SK-N-SH treated with all-trans-retinoic acid at 6 μM for 48 hours (cell line): ENCODE measurements at regions not wholly inside any gene's neighbourhood (a gene's known extent, or its start where the extent isn't known, plus 50 kb on each side); places are given as distances from the start of the nearest gene placed in this dataset.

ENCODE experiments used
- ATAC-seq: fragments of 200-7000 bp; cut with Tn5 transposase; 3 replicates; pipeline ENCODE4 v1.9.1; 2020; ENCODE audit warnings: mild to moderate bottlenecking, moderate library complexity
- BACH2 ChIP-seq: fragments of 250-450 bp; sonication (Bioruptor Pico); IDR thresholded peaks from 2 replicates; pipeline ENCODE4 v1.9.0; 2021; ENCODE audit warnings: mild to moderate bottlenecking, borderline replicate concordance
- CSDC2 ChIP-seq: fragments of 250-450 bp; sonication (Bioruptor Pico); IDR thresholded peaks from 2 replicates; pipeline ENCODE4 v1.5.0; 2020; ENCODE audit warnings: mild to moderate bottlenecking, moderate library complexity
- ESRRG ChIP-seq: fragments of 250-450 bp; sonication (Bioruptor Pico); IDR thresholded peaks from 2 replicates; pipeline ENCODE4 v1.6.1; 2021; ENCODE audit warnings: mild to moderate bottlenecking
- GLIS3 ChIP-seq: fragments of 250-450 bp; sonication (Bioruptor Pico); IDR thresholded peaks from 2 replicates; pipeline ENCODE4 v1.5.0; 2020; ENCODE audit warnings: mild to moderate bottlenecking, moderate library complexity
- ISL1 ChIP-seq: fragments of 250-450 bp; sonication (Bioruptor Pico); IDR thresholded peaks from 2 replicates; pipeline ENCODE4 v2.1.2; 2022; ENCODE audit warnings: mild to moderate bottlenecking, moderate library complexity
- OSR1 ChIP-seq: fragments of 250-450 bp; sonication (Bioruptor Pico); IDR thresholded peaks from 2 replicates; pipeline ENCODE4 v1.8.0; 2022; ENCODE audit warnings: moderate library complexity, mild to moderate bottlenecking, inconsistent platforms
- PPARA ChIP-seq: fragments of 250-450 bp; sonication (Bioruptor Pico); IDR thresholded peaks from 2 replicates; pipeline ENCODE4 v1.5.0; 2020; ENCODE audit warnings: mild to moderate bottlenecking, borderline replicate concordance
- RARB ChIP-seq: fragments of 250-450 bp; sonication (Bioruptor Pico); IDR thresholded peaks from 2 replicates; pipeline ENCODE4 v1.8.0; 2021; ENCODE audit warnings: mild to moderate bottlenecking, moderate library complexity
- SNAI2 ChIP-seq: fragments of 250-450 bp; sonication (Bioruptor Pico); IDR thresholded peaks from 2 replicates; pipeline ENCODE4 v1.5.0; 2020; ENCODE audit warnings: mild to moderate bottlenecking, moderate library complexity
- TCF4 ChIP-seq: fragments of 250-450 bp; sonication (Bioruptor Pico); IDR thresholded peaks from 2 replicates; pipeline ENCODE4 v1.8.0; 2021; ENCODE audit warnings: mild to moderate bottlenecking, moderate library complexity, borderline replicate concordance
- TOX ChIP-seq: fragments of 250-450 bp; sonication (Bioruptor Pico); IDR thresholded peaks from 2 replicates; pipeline ENCODE4 v1.8.0; 2021; ENCODE audit warnings: mild to moderate bottlenecking, moderate library complexity, borderline replicate concordance
- ZC3H10 ChIP-seq: fragments of 250-450 bp; sonication (Bioruptor Pico); IDR thresholded peaks from 2 replicates; pipeline ENCODE4 v1.5.1; 2021; ENCODE audit warnings: mild to moderate bottlenecking, moderate library complexity
- ZNF565 ChIP-seq: fragments of 450-650 bp; formaldehyde crosslinking; conservative IDR thresholded peaks from 2 replicates; pipeline ENCODE4 v1.5.0; 2020; ENCODE audit warnings: low read depth, mild to moderate bottlenecking, moderate library complexity
- ZNF70 ChIP-seq: fragments of 450-650 bp; formaldehyde crosslinking; IDR thresholded peaks from 2 replicates; pipeline ENCODE4 v1.5.0; 2020; ENCODE audit warnings: mild to moderate bottlenecking, moderate library complexity
- ZNF8 ChIP-seq: fragments of 450-650 bp; formaldehyde crosslinking; IDR thresholded peaks from 2 replicates; pipeline ENCODE4 v1.5.0; 2020; ENCODE audit warnings: mild to moderate bottlenecking, moderate library complexity
- TF ChIP-seq, protein P1 (sequence below): fragments of 250-450 bp; sonication (Bioruptor Pico); IDR thresholded peaks from 2 replicates; pipeline ENCODE4 v1.8.0; 2020; ENCODE audit warnings: mild to moderate bottlenecking, moderate library complexity, borderline replicate concordance
- TF ChIP-seq, protein P2 (sequence below): fragments of 250-450 bp; sonication (Bioruptor Pico); IDR thresholded peaks from 2 replicates; pipeline ENCODE4 v1.5.1; 2021; ENCODE audit warnings: mild to moderate bottlenecking, moderate library complexity
- TF ChIP-seq, protein P3 (sequence below): fragments of 250-450 bp; sonication (Bioruptor Pico); IDR thresholded peaks from 2 replicates; pipeline ENCODE4 v1.5.1; 2020; ENCODE audit warnings: low read depth, mild to moderate bottlenecking, moderate library complexity
- TF ChIP-seq, protein P4 (sequence below): fragments of 250-450 bp; sonication (Bioruptor Pico); IDR thresholded peaks from 2 replicates; pipeline ENCODE4 v1.8.0; 2021; ENCODE audit warnings: low read depth, mild to moderate bottlenecking, moderate library complexity, borderline replicate concordance
- TF ChIP-seq, protein P5 (sequence below): fragments of 250-450 bp; sonication (Bioruptor Pico); IDR thresholded peaks from 2 replicates; pipeline ENCODE4 v1.5.0; 2020; ENCODE audit warnings: mild to moderate bottlenecking, moderate library complexity

DNA sequence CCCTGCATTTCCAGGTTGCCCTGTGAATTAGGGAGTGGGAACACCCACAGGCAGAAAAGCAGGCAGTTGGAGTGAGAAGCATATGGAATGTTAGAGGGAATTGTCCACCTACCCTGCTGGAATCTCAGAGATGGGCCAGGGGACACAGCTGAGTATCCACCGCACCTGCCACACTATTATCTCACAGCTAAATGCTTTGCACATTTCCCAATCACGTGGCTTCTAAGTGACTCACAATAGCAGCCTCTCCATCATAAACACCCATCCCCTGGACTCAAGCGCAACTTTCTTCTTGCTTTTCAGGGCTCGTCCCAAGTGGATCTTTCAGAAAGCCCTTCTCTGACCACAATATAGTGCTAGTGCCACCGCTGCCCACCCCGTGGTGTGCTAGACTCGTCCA lies 389.0 kb upstream of the LMCD1 start:
- no peak for ATAC-seq
- TF ChIP-seq ESRRG (no peak), TOX (CRISPR knock-in tag) (no peak), ZNF8 (no peak), OSR1 (CRISPR knock-in tag) (no peak), PPARA (CRISPR knock-in tag) (no peak)
- TF ChIP-seq, protein P1, sequence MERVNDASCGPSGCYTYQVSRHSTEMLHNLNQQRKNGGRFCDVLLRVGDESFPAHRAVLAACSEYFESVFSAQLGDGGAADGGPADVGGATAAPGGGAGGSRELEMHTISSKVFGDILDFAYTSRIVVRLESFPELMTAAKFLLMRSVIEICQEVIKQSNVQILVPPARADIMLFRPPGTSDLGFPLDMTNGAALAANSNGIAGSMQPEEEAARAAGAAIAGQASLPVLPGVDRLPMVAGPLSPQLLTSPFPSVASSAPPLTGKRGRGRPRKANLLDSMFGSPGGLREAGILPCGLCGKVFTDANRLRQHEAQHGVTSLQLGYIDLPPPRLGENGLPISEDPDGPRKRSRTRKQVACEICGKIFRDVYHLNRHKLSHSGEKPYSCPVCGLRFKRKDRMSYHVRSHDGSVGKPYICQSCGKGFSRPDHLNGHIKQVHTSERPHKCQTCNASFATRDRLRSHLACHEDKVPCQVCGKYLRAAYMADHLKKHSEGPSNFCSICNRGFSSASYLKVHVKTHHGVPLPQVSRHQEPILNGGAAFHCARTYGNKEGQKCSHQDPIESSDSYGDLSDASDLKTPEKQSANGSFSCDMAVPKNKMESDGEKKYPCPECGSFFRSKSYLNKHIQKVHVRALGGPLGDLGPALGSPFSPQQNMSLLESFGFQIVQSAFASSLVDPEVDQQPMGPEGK (CRISPR knock-in tag): no peak
- TF ChIP-seq, protein P2, sequence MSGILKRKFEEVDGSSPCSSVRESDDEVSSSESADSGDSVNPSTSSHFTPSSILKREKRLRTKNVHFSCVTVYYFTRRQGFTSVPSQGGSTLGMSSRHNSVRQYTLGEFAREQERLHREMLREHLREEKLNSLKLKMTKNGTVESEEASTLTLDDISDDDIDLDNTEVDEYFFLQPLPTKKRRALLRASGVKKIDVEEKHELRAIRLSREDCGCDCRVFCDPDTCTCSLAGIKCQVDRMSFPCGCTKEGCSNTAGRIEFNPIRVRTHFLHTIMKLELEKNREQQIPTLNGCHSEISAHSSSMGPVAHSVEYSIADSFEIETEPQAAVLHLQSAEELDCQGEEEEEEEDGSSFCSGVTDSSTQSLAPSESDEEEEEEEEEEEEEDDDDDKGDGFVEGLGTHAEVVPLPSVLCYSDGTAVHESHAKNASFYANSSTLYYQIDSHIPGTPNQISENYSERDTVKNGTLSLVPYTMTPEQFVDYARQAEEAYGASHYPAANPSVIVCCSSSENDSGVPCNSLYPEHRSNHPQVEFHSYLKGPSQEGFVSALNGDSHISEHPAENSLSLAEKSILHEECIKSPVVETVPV (CRISPR knock-in tag): no peak
- TF ChIP-seq, protein P3, sequence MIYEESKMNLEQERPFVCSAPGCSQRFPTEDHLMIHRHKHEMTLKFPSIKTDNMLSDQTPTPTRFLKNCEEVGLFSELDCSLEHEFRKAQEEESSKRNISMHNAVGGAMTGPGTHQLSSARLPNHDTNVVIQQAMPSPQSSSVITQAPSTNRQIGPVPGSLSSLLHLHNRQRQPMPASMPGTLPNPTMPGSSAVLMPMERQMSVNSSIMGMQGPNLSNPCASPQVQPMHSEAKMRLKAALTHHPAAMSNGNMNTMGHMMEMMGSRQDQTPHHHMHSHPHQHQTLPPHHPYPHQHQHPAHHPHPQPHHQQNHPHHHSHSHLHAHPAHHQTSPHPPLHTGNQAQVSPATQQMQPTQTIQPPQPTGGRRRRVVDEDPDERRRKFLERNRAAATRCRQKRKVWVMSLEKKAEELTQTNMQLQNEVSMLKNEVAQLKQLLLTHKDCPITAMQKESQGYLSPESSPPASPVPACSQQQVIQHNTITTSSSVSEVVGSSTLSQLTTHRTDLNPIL (CRISPR knock-in tag): no peak

DNA sequence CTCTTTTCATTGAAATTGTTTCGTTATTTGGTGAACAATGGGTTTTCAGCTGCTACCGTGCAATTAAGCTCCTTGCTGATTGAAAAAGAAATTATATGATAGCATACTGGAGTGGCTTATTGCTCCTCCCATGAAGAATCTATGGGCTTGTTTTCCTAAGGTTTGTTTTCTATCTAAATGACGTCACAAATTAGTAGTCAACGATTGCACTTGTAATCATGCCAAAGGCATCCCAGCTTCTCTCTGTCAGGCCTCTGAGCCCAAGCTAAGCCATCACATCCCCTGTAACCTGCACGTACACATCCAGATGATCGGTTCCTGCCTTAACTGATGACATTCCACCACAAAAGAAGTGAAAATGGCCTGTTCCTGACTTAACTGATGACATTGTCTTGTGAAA lies 388.0 kb upstream of the LMCD1 start:
- no peak for ATAC-seq
- TF ChIP-seq SNAI2 (CRISPR knock-in tag) (no peak), PPARA (CRISPR knock-in tag) (no peak), ZNF70 (CRISPR knock-in tag) (no peak)
- TF ChIP-seq, protein P4, sequence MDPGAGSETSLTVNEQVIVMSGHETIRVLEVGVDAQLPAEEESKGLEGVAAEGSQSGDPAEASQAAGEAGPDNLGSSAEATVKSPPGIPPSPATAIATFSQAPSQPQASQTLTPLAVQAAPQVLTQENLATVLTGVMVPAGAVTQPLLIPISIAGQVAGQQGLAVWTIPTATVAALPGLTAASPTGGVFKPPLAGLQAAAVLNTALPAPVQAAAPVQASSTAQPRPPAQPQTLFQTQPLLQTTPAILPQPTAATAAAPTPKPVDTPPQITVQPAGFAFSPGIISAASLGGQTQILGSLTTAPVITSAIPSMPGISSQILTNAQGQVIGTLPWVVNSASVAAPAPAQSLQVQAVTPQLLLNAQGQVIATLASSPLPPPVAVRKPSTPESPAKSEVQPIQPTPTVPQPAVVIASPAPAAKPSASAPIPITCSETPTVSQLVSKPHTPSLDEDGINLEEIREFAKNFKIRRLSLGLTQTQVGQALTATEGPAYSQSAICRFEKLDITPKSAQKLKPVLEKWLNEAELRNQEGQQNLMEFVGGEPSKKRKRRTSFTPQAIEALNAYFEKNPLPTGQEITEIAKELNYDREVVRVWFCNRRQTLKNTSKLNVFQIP (CRISPR knock-in tag): no peak
- TF ChIP-seq, protein P2 (CRISPR knock-in tag): no peak

DNA sequence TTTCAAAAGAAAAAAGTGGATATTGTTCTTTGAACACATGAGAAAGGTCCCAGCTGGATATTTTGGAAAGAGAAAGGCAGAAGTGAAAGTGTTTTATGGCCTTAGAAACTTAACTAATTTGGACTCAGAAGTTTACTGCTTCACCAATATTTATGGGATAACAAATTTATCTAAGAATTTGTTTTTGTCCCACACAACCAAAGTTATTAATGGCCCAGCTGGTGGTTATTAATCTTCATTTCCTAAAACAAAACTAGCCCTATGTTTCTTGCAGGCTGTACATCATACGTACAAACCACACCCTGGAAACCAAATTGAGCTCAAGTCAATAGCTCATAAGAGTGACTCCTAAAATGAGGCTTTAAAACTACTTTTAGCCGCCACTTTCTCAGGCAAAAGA lies 372.9 kb upstream of the LMCD1 start:
- TF ChIP-seq, protein P3 (CRISPR knock-in tag): no peak
- TF ChIP-seq ISL1 (CRISPR knock-in tag) (no peak), CSDC2 (CRISPR knock-in tag) (no peak), RARB (CRISPR knock-in tag) (no peak), TCF4 (CRISPR knock-in tag) (no peak), SNAI2 (CRISPR knock-in tag) (no peak), ZC3H10 (CRISPR knock-in tag) (no peak), BACH2 (CRISPR knock-in tag) (no peak), TOX (CRISPR knock-in tag) (no peak), OSR1 (CRISPR knock-in tag) (no peak), GLIS3 (CRISPR knock-in tag) (no peak), ZNF565 (CRISPR knock-in tag) (no peak)
- TF ChIP-seq, protein P2 (CRISPR knock-in tag): no peak
- TF ChIP-seq, protein P5, sequence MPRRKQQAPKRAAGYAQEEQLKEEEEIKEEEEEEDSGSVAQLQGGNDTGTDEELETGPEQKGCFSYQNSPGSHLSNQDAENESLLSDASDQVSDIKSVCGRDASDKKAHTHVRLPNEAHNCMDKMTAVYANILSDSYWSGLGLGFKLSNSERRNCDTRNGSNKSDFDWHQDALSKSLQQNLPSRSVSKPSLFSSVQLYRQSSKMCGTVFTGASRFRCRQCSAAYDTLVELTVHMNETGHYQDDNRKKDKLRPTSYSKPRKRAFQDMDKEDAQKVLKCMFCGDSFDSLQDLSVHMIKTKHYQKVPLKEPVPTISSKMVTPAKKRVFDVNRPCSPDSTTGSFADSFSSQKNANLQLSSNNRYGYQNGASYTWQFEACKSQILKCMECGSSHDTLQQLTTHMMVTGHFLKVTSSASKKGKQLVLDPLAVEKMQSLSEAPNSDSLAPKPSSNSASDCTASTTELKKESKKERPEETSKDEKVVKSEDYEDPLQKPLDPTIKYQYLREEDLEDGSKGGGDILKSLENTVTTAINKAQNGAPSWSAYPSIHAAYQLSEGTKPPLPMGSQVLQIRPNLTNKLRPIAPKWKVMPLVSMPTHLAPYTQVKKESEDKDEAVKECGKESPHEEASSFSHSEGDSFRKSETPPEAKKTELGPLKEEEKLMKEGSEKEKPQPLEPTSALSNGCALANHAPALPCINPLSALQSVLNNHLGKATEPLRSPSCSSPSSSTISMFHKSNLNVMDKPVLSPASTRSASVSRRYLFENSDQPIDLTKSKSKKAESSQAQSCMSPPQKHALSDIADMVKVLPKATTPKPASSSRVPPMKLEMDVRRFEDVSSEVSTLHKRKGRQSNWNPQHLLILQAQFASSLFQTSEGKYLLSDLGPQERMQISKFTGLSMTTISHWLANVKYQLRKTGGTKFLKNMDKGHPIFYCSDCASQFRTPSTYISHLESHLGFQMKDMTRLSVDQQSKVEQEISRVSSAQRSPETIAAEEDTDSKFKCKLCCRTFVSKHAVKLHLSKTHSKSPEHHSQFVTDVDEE (CRISPR knock-in tag): no peak
- TF ChIP-seq, protein P4 (CRISPR knock-in tag): no peak
- TF ChIP-seq, all 23 proteins: peak for 0
- no peak for ATAC-seq
